NCI-H187 treated with DMSO at 0.1 percent for 48 hours (cell line): ENCODE measurements at regions not wholly inside any gene's neighbourhood (a gene's known extent, or its start where the extent isn't known, plus 50 kb on each side); places are given as distances from the start of the nearest gene placed in this dataset.

Experiments
- DNase-seq: peaks from one replicate; lab custom pipeline; 2025; lab: John Stamatoyannopoulos, UW

- no peak for DNase-seq
These were observed 105.5 kb upstream of the PITX1 start for GRCh38 chr5:135139381-135140134.

GRCh38 chr5:135138116-135138850 lies 104.3 kb upstream of the PITX1 start:
- no peak for DNase-seq

GRCh38 chr5:135137146-135137915 lies 103.3 kb upstream of the PITX1 start:
- no peak for DNase-seq

- no peak for DNase-seq
These were observed 102.5 kb upstream of the PITX1 start for GRCh38 chr5:135136546-135136945.

- no peak for DNase-seq
These were observed 101.7 kb upstream of the PITX1 start for GRCh38 chr5:135135530-135136226.

GRCh38 chr5:135134691-135135381 lies 100.8 kb upstream of the PITX1 start:
- no peak for DNase-seq

- no peak for DNase-seq
These were observed 99.9 kb upstream of the PITX1 start for GRCh38 chr5:135133698-135134515.

- no peak for DNase-seq
These were observed 99.2 kb upstream of the PITX1 start for GRCh38 chr5:135133181-135133580.

GRCh38 chr5:135131801-135132680 lies 98.0 kb upstream of the PITX1 start:
- DNase-seq, result no peak

GRCh38 chr5:135130261-135131215 lies 96.5 kb upstream of the PITX1 start:
- DNase-seq, result no peak

GRCh38 chr5:135129307-135129706 lies 95.3 kb upstream of the PITX1 start:
- no peak for DNase-seq

- DNase-seq, result no peak
These were observed 94.3 kb upstream of the PITX1 start for GRCh38 chr5:135128361-135128760.

GRCh38 chr5:135127439-135128240 lies 93.6 kb upstream of the PITX1 start:
- DNase-seq, result no peak

GRCh38 chr5:135126688-135127438 lies 92.8 kb upstream of the PITX1 start:
- DNase-seq, result no peak

GRCh38 chr5:135124724-135125123 lies 90.7 kb upstream of the PITX1 start:
- DNase-seq, result no peak

GRCh38 chr5:135124128-135124527 lies 90.1 kb upstream of the PITX1 start:
- DNase-seq, result no peak

GRCh38 chr5:135122797-135123196 lies 88.8 kb upstream of the PITX1 start:
- no peak for DNase-seq
